ENCODE measurements at regions not wholly inside any gene's neighbourhood (a gene's known extent, or its start where the extent isn't known, plus 50 kb on each side); places are given as distances from the start of the nearest gene placed in this dataset.

DNA sequence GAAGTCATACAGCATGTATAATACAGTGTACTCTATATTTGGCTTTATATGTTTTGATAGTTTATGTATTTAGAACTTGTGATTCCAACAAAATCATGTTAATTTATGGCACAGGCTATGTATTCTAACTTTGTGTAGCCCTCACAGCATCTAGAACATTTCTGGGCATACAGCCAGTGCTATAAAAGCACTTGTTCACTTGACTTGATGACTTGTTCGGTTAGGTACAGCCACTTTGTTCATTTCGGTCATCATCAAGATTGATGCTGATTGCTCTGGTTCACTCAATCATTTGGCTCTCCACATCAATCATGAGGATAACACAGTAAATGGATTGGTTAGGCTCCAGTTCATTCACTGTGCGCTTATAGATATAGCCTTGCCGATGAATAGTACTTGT lies 97.6 kb upstream of the IRS4 start:
- H2BK12ac ChIP-seq (ENCODE audit: insufficient read length, low read depth, low read length), result no peak overlapping the region
- no peak for DNase-seq
- H3K4me1 Mint-ChIP-seq, result no peaks in the 10 kb centered on the region
- H3K4ac ChIP-seq (ENCODE audit: low read depth, low read length), result no peak overlapping the region
- no peak overlapping the region for H2AFZ ChIP-seq (ENCODE audit: low read length)
- H3K9ac ChIP-seq (ENCODE audit: extremely low read depth, insufficient read length, low read length), result no peak overlapping the region
- H2AK5ac ChIP-seq (ENCODE audit: insufficient read length, low read length), result no peak overlapping the region
- no peaks in the 10 kb centered on the region for H4K20me1 ChIP-seq (ENCODE audit: control insufficient read depth, insufficient read depth, insufficient read length)
- no peaks in the 10 kb centered on the region for H3K23me2 ChIP-seq (ENCODE audit: insufficient read length, low read depth, low read length, poor library complexity, severe bottlenecking)
- H3T11ph ChIP-seq (ENCODE audit: low read length), result no peak overlapping the region
- no peak overlapping the region for H3K14ac ChIP-seq (ENCODE audit: insufficient read depth, low read length)
- no peaks in the 10 kb centered on the region for H3K4me1 ChIP-seq (ENCODE audit: insufficient read depth, low read length)
- TF ChIP-seq, protein P1, sequence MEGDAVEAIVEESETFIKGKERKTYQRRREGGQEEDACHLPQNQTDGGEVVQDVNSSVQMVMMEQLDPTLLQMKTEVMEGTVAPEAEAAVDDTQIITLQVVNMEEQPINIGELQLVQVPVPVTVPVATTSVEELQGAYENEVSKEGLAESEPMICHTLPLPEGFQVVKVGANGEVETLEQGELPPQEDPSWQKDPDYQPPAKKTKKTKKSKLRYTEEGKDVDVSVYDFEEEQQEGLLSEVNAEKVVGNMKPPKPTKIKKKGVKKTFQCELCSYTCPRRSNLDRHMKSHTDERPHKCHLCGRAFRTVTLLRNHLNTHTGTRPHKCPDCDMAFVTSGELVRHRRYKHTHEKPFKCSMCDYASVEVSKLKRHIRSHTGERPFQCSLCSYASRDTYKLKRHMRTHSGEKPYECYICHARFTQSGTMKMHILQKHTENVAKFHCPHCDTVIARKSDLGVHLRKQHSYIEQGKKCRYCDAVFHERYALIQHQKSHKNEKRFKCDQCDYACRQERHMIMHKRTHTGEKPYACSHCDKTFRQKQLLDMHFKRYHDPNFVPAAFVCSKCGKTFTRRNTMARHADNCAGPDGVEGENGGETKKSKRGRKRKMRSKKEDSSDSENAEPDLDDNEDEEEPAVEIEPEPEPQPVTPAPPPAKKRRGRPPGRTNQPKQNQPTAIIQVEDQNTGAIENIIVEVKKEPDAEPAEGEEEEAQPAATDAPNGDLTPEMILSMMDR (conservative IDR thresholded peaks at IDR 0.05), result no peak
- H3K27ac ChIP-seq (ENCODE audit: insufficient read length, low read depth, low read length), result no peak overlapping the region
- H2BK15ac ChIP-seq (ENCODE audit: low read depth, low read length), result no peak overlapping the region
- H3K9me3 Mint-ChIP-seq, result no peaks in the 10 kb centered on the region
- H3K79me2 ChIP-seq (ENCODE audit: insufficient read depth, low read length), result no peaks in the 10 kb centered on the region
- H4K91ac ChIP-seq (ENCODE audit: insufficient read length, low read depth, low read length), result no peak overlapping the region
- H3K23ac ChIP-seq (ENCODE audit: insufficient read length, low read depth, low read length), result no peak overlapping the region
- no peaks in the 10 kb centered on the region; a peak in 1 of 7 replicates for H3K36me3 Mint-ChIP-seq (ENCODE audit: insufficient read depth in 1 of 3, low read depth in 3 of 3)
- H4K8ac ChIP-seq (replicated peaks; ENCODE audit: insufficient read length, low read depth, low read length), result no peak overlapping the region
- no peak overlapping the region for H3K56ac ChIP-seq (ENCODE audit: insufficient read length, low read depth, low read length)
- no CpG with 5 or more reads among the region's 4 CpGs for WGBS (ENCODE audit: extremely low coverage, insufficient read length, low lambda C conversion rate)
- no peak overlapping the region for H2BK5ac ChIP-seq (ENCODE audit: insufficient read length, low read length)
- H3K27ac Mint-ChIP-seq, result no peak overlapping the region
- no peak overlapping the region for H2BK20ac ChIP-seq (ENCODE audit: low read depth, low read length, poor library complexity, severe bottlenecking)
- no peaks in the 10 kb centered on the region for H3K79me1 ChIP-seq (ENCODE audit: insufficient read depth, low read depth, low read length, poor library complexity, severe bottlenecking)
- no peaks in the 10 kb centered on the region for H3K27me3 ChIP-seq (ENCODE audit: insufficient read depth, low read length)
- no peaks in the 10 kb centered on the region for H3K27me3 Mint-ChIP-seq (ENCODE audit: low read depth)
- no peaks in the 10 kb centered on the region for H3K9me3 ChIP-seq (ENCODE audit: control insufficient read depth, low read depth, low read length)
- H3K4me2 ChIP-seq (ENCODE audit: insufficient read depth, insufficient read length, low read length), result no peak overlapping the region
- no peak overlapping the region for H3K4me3 Mint-ChIP-seq
- H2BK120ac ChIP-seq (ENCODE audit: low read depth, low read length, poor library complexity, severe bottlenecking), result no peak overlapping the region
- H3K18ac ChIP-seq (ENCODE audit: insufficient read length, low read depth, low read length), result no peak overlapping the region
- no peak overlapping the region for H4K5ac ChIP-seq (ENCODE audit: insufficient read length, low read depth, low read length)
